Right forelimb (tissue), 1 donor: ENCODE measurements at regions not wholly inside any gene's neighbourhood (a gene's known extent, or its start where the extent isn't known, plus 50 kb on each side); places are given as distances from the start of the nearest gene placed in this dataset.
A peak's percentile ranks its signal among the peaks of the same experiment; 100 is the strongest.

Source experiments
- DNase-seq: peaks from one replicate; pipeline ENCODE4 v3.0.0-alpha.2; 2018

GRCh38 chr9:18159254-18159653 lies 314.7 kb upstream of the ADAMTSL1 start:
- no peak for DNase-seq

- DNase-seq = no peak
Observed at GRCh38 chr9:18163146-18163545, 310.8 kb upstream of the ADAMTSL1 start.

GRCh38 chr9:18167733-18168132 lies 306.2 kb upstream of the ADAMTSL1 start:
- no peak for DNase-seq

- DNase-seq = no peak
Observed at GRCh38 chr9:18173923-18174322, 300.0 kb upstream of the ADAMTSL1 start.

GRCh38 chr9:18182636-18183035 lies 291.3 kb upstream of the ADAMTSL1 start:
- no peak for DNase-seq

GRCh38 chr9:18183974-18184373 lies 290.0 kb upstream of the ADAMTSL1 start:
- no peak for DNase-seq

- DNase-seq = no peak
Observed at GRCh38 chr9:18184401-18184800, 289.6 kb upstream of the ADAMTSL1 start.

- no peak for DNase-seq
Observed at GRCh38 chr9:18185196-18185595, 288.8 kb upstream of the ADAMTSL1 start.

GRCh38 chr9:18188971-18189370 lies 285.0 kb upstream of the ADAMTSL1 start:
- no peak for DNase-seq

GRCh38 chr9:18189871-18190670 lies 283.9 kb upstream of the ADAMTSL1 start:
- DNase-seq = no peak

GRCh38 chr9:18190671-18191374 lies 283.1 kb upstream of the ADAMTSL1 start:
- no peak for DNase-seq

- DNase-seq = no peak
Observed at GRCh38 chr9:18194316-18194715, 279.6 kb upstream of the ADAMTSL1 start.

GRCh38 chr9:18195223-18195622 lies 278.7 kb upstream of the ADAMTSL1 start:
- no peak for DNase-seq

- no peak for DNase-seq
Observed at GRCh38 chr9:18202924-18203323, 271.0 kb upstream of the ADAMTSL1 start.

- DNase-seq = no peak
Observed at GRCh38 chr9:18207735-18208134, 266.2 kb upstream of the ADAMTSL1 start.

- peak; percentile 54 for DNase-seq
Observed at GRCh38 chr9:18208166-18209059, 265.5 kb upstream of the ADAMTSL1 start.

- DNase-seq = no peak
Observed at GRCh38 chr9:18215626-18216025, 258.3 kb upstream of the ADAMTSL1 start.

GRCh38 chr9:18216376-18216775 lies 257.6 kb upstream of the ADAMTSL1 start:
- DNase-seq = no peak

- DNase-seq = no peak
Observed at GRCh38 chr9:18228101-18228500, 245.9 kb upstream of the ADAMTSL1 start.

GRCh38 chr9:18229992-18230676 lies 243.8 kb upstream of the ADAMTSL1 start:
- no peak for DNase-seq

- no peak for DNase-seq
Observed at GRCh38 chr9:18233311-18233710, 240.6 kb upstream of the ADAMTSL1 start.

- no peak for DNase-seq
Observed at GRCh38 chr9:18233776-18234445, 240.0 kb upstream of the ADAMTSL1 start.
